CD4-positive, alpha-beta T cell (primary cell): ENCODE measurements at regions not wholly inside any gene's neighbourhood (a gene's known extent, or its start where the extent isn't known, plus 50 kb on each side); places are given as distances from the start of the nearest gene placed in this dataset.

Experiments used
- ATAC-seq: fragments of 200-7000 bp; cut with Tn5 transposase; one replicate; pipeline ENCODE4 v1.10.0; 2022; ENCODE audit warnings: mild to moderate bottlenecking; ENCODE audit not compliant: poor library complexity
- CTCF ChIA-PET: fragments of 350-600 bp; sonication (Branson Sonifier 250); formaldehyde crosslinking; loops from one replicate; lab custom pipeline; 2021; ENCODE audit warnings: antibody characterized with exemption, inconsistent platforms; lab: Charles Lee
- POLR2A ChIA-PET: fragments of 350-600 bp; sonication (Branson Sonifier 250); formaldehyde crosslinking; loops from one replicate; lab custom pipeline; 2021; ENCODE audit warnings: antibody characterized with exemption, inconsistent platforms; lab: Charles Lee
- DNase-seq, 14 experiments: peaks; one replicate each; pipeline ENCODE4 v3.0.0-alpha.2; 2013 to 2020; ENCODE audit warnings: mixed read lengths in 2 of 14
- H3K27ac ChIP-seq, 2 donors: one replicate each; pipeline versions ENCODE4 v1.5.1 to v1.7.0; 2013; ENCODE audit warnings: low read length in 2 of 2, low read depth in 1 of 2, mild to moderate bottlenecking in 1 of 2
- H3K27me3 ChIP-seq, 2 experiments: 1 replicate in 1 of 2; 2 replicates in 1 of 2; pipeline versions ENCODE4 v1.6.1 to v1.7.0; 2013; ENCODE audit warnings: low read length in 2 of 2, control low read depth in 1 of 2, mild to moderate bottlenecking in 1 of 2, moderate library complexity in 1 of 2; ENCODE audit not compliant: insufficient read depth in 2 of 2, control insufficient read depth in 1 of 2
- H3K36me3 ChIP-seq: one replicate; pipeline ENCODE4 v1.6.1; 2013; ENCODE audit warnings: low read length, control low read depth; ENCODE audit not compliant: insufficient read depth
- H3K4me1 ChIP-seq: one replicate; pipeline ENCODE4 v1.6.1; 2013; ENCODE audit warnings: low read length, control low read depth; ENCODE audit not compliant: insufficient read depth
- H3K4me3 ChIP-seq: one replicate; pipeline ENCODE4 v1.5.1; 2013; ENCODE audit warnings: mild to moderate bottlenecking, low read length, moderate library complexity
- H3K9me3 ChIP-seq, 2 experiments: 1 replicate in 1 of 2; 2 replicates in 1 of 2; pipeline versions ENCODE4 v1.6.1 to v1.7.0; 2013; ENCODE audit warnings: low read length in 2 of 2, mild to moderate bottlenecking in 2 of 2, control low read depth in 1 of 2, moderate library complexity in 1 of 2; ENCODE audit not compliant: control insufficient read depth in 1 of 2, insufficient read depth in 1 of 2
- H3K27ac Mint-ChIP-seq: one replicate; pipeline ENCODE4 v1.8.0; 2020; ENCODE audit warnings: mixed read lengths
- H3K27me3 Mint-ChIP-seq: one replicate; pipeline ENCODE4 v1.8.0; 2021; ENCODE audit warnings: mixed read lengths
- H3K36me3 Mint-ChIP-seq: one replicate; pipeline ENCODE4 v1.8.0; 2021; ENCODE audit warnings: low read depth, mixed read lengths
- H3K4me1 Mint-ChIP-seq: one replicate; pipeline ENCODE4 v1.8.0; 2021; ENCODE audit warnings: low read depth, mixed read lengths
- H3K4me3 Mint-ChIP-seq: one replicate; pipeline ENCODE4 v1.8.0; 2020; ENCODE audit warnings: mild to moderate bottlenecking, mixed read lengths
- H3K9me3 Mint-ChIP-seq: one replicate; pipeline ENCODE4 v1.8.0; 2020; ENCODE audit warnings: mixed read lengths
- CTCF ChIP-seq: fragments of 200-600 bp; IDR thresholded peaks from one replicate; pipeline ENCODE4 v1.8.0; 2022; ENCODE audit warnings: antibody characterized with exemption, mild to moderate bottlenecking
- intact Hi-C, 2 experiments: fragments of 100-400 bp; cut with DNase I in 1 of 2; cut with micrococcal nuclease in 1 of 2; formaldehyde crosslinking; loops; one replicate each; pipeline versions ENCODE4 v1.15.1 to v1.9.0; 2023 to 2025; cut with DNase I, micrococcal nuclease

GRCh38 chr4:82108506-82108905, 265.3 kb downstream of the HNRNPD start:
- no peak for ATAC-seq
- Mint-ChIP-seq H3K27ac (no peak overlapping the region), H3K36me3 (no peaks in the 10 kb centered on the region), H3K9me3 (no peaks in the 10 kb centered on the region), H3K27me3 (no peaks in the 10 kb centered on the region), H3K4me3 (no peak overlapping the region), H3K4me1 (no peaks in the 10 kb centered on the region)
- CTCF ChIA-PET = no interaction called here
- Histone ChIP-seq H3K4me3 (no peak overlapping the region), H3K36me3 (no peaks in the 10 kb centered on the region), H3K27ac (no peak overlapping the region), H3K4me1 (no peaks in the 10 kb centered on the region), H3K27me3 (no peaks in the 10 kb centered on the region), H3K9me3 (no peaks in the 10 kb centered on the region)
- intact Hi-C loops = no loop called here
- DNase-seq = no peak
- no peak for TF ChIP-seq CTCF
- POLR2A ChIA-PET = no interaction called here

GRCh38 chr4:82104578-82104977, 269.2 kb downstream of the HNRNPD start:
- Mint-ChIP-seq H3K9me3 (no peaks in the 10 kb centered on the region), H3K4me3 (no peak overlapping the region), H3K27me3 (no peaks in the 10 kb centered on the region), H3K4me1 (no peaks in the 10 kb centered on the region), H3K36me3 (no peaks in the 10 kb centered on the region), H3K27ac (no peak overlapping the region)
- TF ChIP-seq CTCF = no peak
- ChIA-PET POLR2A (no interaction called here), CTCF (interaction anchor here (0.7 kb wide), 1 partner anchor 61 kb away, joined by 3 read pairs; no protein-coding TSS in a partner anchor)
- Histone ChIP-seq H3K9me3 (no peaks in the 10 kb centered on the region), H3K4me3 (no peak overlapping the region), H3K27me3 (no peaks in the 10 kb centered on the region), H3K27ac (no peak overlapping the region), H3K4me1 (no peaks in the 10 kb centered on the region), H3K36me3 (no peaks in the 10 kb centered on the region)
- ATAC-seq (no peak), DNase-seq (no peak)
- intact Hi-C loops = no loop called here

GRCh38 chr4:82099928-82100579, 273.7 kb downstream of the HNRNPD start:
- H3K27me3 ChIP-seq = no peaks in the 10 kb centered on the region
- CTCF ChIA-PET = no interaction called here
- Mint-ChIP-seq H3K4me3 (no peak overlapping the region), H3K9me3 (no peaks in the 10 kb centered on the region), H3K27ac (no peak overlapping the region), H3K36me3 (no peaks in the 10 kb centered on the region), H3K27me3 (no peaks in the 10 kb centered on the region), H3K4me1 (no peaks in the 10 kb centered on the region)
- DNase-seq = no peak
- H3K9me3 ChIP-seq = no peaks in the 10 kb centered on the region
- ATAC-seq = no peak
- TF ChIP-seq CTCF = no peak
- POLR2A ChIA-PET = no interaction called here
- H3K36me3 ChIP-seq = no peaks in the 10 kb centered on the region
- H3K27ac ChIP-seq = no peak overlapping the region
- intact Hi-C loops = no loop called here
- H3K4me1 ChIP-seq = no peaks in the 10 kb centered on the region
- no peak overlapping the region for H3K4me3 ChIP-seq
